CD1c-positive myeloid dendritic cell (primary cell): ENCODE measurements at regions not wholly inside any gene's neighbourhood (a gene's known extent, or its start where the extent isn't known, plus 50 kb on each side); places are given as distances from the start of the nearest gene placed in this dataset.

ENCODE experiments used
- DNase-seq: peaks from one replicate; pipeline ENCODE4 v3.0.0-alpha.2; 2016; ENCODE audit errors: extremely low spot score

DNA sequence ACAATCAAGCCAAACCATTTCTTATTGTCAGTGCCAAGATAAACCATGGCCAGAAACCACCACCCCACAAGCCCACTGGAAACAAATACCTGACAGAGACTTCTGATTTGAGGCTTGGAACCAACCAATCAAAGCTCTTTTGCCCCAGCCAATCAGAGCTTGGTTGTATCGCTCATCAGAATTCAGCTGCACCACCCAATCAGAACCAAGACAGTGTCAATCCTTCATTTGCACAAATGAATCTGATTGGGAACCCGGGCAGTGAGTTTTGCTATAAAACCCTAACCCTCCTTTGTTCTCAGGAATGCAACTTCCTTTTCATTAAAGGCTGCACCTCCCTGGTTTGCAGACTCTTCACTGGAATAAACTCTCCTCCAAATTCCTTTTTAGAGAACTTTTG, 87.4 kb downstream of the ELAPOR2 start:
- DNase-seq, result no peak

DNA sequence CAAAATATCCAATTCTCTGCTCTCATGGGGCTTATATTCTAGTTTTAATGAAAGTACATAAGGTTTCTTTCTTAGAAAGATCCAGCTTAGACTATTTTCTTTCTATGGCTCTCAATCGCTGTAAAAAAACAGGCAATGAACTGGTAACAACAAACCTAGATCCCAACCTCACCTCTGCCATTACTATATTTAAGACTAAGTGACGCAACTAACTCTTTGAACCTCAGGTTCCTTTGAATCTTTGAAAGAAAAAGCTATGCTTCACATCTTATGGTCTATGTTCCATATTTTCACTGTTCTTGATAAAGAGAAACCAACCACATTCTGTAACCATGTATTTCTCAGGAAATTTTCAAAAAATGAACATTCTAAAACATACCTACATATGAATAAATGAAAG, 88.5 kb downstream of the ELAPOR2 start:
- peak; percentile 28 for DNase-seq

DNA sequence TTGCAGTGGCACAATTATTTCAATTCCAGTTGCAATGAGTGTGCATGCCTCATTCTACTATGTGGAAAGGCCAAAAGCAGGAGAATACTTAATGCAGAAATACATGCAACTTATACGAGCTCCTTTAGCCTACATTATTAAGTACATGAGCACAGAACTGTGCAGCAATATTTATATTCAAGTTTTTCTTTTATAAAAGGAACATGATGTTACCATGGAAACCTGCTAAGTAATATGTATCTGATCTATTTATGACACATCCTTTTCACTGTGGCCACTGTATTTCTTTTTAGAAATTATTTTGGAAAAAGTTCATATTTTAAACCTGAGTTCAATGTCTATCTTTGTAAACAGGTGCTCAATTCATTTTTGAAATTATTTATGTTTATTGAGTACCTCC, 88.9 kb downstream of the ELAPOR2 start:
- DNase-seq, result no peak

DNA sequence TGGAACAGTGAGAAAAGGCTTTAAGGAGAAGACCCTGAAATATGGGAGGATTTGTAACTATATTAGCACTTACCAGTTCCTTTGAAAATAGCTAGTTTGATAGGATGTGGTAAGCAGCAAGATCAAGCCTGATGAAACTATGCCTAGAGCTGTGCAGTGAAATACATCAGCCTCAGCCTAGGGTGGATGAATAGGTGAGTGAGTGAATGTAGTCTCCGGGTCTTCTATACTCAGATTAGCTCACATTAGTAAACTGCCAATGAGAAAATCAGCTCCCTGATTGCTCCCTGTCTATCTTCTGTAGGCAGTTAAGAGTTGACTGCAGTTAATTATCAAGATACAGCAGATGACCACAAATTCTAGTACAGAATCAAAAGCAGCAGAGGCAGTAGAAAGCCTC, 89.6 kb downstream of the ELAPOR2 start:
- DNase-seq, result no peak

DNA sequence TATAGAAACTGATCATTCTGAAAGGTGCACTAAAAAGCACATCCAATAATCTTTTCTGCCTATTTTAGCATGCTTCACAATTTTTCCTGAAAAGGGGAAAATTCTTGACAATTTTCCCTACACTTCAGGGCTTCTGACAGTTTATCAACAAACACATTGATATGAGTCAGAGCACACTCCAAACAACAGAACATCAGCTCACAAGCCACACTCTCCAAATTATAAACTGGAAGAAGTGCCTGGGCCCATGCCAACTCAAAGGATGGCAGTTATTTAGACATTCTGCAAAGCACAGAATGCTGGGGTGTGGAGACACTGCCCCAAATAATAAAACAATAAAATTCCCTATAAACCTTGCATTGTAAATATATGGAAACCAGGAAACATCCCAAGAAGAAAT, 90.8 kb downstream of the ELAPOR2 start:
- DNase-seq, result no peak

DNA sequence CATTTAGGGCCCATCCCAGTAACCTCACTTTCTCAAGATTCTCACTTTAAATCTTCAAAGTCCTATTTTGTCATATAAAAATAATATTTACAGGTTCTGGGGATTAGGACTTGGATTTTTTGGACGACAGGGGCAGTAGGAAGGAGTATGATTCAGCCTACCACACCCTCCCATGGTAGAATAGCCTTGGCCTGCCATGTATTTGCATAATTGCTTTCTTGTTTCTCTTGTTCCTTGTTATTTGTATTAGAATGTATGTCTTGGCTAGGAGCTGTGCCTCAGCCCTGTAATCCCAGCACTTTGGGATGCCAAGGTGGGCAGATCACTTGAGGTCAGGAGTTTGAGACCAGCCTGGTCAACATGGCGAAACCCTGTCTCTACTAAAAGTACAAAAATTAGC, 92.5 kb downstream of the ELAPOR2 start:
- no peak for DNase-seq

DNA sequence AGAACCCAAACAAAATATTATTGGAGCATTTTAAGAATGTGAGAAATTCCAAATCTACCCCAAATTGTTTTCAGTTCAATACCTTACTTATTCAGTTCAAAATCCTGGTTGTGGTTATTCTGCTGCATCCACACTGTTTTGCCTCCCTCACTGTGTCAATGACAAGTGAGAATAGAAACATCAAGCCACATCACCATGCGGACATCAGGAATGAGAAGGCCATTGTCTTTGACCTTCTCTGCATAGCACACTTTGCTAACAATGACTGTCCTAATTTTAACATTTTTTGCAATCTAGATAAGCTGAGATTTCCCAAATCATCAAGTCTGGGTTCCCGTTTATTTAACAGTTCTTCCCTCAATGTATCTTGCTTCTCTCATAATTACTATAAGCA, 93.7 kb downstream of the ELAPOR2 start:
- no peak for DNase-seq

DNA sequence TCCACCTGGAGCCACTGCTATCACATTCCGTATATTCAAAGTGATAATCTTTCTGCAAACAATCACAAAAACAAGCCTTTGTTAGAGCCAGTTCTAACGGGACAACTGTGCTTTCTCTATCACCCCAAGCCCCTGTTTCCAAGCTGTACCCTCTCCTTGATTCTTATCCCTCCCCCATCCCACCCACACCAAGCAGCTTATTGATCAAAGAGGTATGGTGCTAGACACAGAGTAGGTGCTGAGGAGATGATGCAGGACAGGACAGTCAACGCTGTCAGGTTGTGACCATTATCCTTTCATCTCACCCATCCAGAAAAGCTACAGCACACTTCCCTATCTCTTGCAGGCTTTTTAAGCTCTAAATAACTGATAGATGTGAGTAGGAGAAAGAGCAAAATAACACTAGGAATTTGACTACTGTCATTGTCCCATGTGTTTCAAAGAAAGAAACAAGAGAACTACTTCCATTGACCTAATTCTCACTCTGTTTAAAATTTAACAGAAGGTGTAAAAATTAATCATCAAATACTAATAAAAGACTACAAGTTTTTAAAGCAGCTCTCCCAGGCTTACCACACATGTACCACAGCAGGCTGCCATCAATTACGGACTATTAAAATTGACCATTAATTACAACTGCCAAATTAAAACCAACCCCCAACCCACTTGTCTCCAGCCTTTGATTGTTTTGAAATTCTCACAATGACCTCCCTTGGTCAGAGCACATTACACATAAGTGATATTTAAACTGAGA, 94.3 kb downstream of the ELAPOR2 start:
- no peak for DNase-seq

DNA sequence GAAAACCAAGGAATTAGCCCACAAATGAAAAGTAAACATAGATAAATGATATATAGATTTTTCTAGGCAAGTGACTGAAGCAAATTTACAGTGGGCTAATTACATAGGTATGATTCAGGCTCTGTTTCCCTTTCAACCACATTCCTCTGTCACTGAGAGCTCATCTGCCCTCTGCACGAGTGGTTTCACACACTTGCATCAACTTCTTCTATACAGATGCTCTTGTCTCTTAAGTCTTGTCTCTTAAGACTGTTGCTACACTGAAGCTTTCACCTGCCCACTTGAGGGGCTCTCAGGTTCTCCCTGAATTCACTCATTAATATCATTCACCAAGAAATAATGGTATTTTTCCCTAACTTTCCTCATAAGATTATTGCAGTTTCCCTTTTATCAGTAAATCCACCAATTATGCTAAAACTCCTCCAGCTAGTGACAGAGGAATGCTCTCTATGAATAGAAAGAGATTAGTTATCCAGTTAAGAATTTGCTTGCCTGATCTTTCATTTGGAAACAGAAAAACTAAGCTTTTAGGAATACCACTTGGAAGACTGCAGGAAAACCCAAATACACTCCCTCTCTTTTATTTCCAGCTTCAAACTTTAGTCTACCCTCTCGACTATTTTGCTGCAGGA, 95.7 kb downstream of the ELAPOR2 start:
- no peak for DNase-seq

DNA sequence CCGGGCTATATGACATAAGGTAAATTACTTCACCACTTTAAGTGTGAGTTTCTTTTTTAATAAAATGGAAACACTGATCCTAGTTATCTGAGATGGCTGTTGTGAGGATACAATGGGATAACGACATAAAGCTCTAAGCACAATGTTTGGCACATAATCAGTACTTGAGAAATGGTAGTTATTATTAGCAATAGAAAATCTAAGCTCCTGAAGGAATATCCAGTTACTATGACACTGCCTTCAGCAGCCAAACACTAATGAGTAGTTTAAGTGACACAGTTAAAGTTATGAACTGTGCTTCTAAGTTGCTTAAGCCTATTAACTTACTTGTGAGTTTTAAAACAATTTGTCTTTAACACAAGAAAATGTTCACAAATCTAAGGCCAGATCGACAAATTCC, 96.8 kb downstream of the ELAPOR2 start:
- no peak for DNase-seq

DNA sequence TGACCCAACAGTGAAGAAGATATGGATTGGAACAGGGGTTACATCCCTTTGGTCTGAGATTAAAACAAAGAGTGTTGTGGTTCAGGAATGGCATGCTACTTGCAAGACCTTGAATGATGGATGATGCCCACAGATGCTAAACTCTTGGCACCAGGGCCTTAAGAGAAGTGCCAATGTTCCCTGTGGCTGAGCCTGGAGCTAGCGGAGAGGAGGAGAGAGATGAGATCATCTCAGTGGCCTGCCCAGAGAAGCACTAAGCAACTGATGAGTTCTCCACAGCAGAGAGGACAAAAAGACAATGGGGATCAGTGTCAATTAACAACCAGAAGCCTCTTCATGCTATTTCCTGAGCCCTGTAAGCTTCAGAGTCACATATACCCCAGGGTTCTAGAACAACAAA, 97.8 kb downstream of the ELAPOR2 start:
- no peak for DNase-seq

DNA sequence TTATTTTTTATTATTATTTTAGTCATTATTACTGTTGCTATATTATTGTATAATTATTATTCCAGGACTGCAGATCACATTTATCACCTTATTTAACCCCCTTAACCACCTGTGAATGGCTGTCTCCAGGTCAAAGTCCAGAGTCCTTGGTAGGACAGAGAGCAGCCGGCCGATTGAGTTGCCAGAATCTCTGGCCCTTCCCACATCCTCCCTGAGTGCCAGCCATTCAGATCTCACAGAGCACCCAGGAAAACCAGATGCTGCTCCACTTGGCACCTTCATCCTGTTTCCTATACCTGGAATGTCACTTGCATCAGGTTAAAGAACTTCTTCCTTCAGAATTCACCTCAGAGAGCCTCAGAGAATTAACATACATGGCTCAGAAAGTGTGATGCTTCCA, 101.1 kb downstream of the ELAPOR2 start:
- no peak for DNase-seq

DNA sequence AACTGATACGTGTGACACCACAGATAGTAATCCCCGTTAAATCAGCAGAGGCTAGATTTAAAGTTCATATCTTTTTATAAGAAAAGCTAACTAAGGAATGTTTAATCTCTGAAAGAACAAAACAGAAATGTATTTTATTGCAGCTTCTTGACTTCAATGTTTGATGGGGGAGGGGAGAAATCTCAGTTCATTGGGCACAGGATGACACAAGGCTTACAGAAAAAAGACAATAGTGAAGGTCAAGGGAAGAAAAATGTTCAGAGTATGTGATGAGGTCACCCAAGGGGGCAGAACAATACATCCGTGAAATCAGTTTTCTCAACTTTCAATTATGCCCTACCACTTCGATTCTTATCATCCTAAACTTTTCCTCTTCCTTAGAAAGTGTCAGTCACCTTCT, 102.9 kb downstream of the ELAPOR2 start:
- no peak for DNase-seq

DNA sequence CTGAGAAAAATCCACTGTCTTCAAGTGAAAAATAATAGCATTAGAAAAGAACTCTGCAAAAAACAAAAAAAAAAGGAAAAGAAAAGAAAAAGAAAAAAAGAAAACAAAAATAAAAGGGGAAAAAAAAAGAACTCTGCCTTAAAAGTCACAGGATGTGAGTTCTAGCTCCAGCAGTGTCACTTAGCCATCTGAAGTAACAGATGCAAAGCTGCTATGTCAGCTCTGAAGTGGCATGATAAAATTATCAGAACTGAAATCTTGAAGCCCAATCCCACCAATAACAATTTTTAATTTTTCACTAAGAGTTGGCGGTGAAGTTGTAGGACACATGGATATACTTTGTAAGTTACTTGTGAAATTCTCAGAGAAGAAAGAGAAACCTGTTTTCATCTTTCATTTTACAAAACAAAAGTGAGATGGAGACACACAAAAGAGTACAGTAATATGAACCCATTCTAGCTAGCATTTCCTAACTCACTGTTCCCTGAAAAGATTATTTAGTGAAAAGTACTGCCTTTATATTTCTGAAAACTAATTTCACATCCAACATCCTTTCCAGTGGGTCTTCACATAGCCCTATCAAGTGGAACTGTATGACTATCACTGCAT, 103.5 kb downstream of the ELAPOR2 start:
- DNase-seq, result no peak

DNA sequence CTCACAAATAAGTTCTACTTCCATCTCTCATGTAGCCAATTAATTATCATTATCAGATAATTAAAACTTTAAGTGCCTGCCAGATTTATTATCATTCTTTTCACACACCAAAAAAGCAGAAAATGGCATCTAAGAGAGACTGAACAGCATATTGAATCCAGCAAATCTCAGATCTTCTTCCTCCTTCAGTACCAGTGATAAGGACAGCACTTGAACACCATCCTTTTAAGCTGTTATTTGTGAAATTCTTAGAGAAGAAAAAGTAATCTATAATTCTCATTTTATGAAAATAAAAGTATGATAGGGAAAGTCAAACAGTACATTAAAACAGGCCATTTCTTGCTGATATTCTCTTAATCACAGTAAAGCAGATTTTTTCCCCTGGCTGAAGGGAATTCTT, 104.5 kb downstream of the ELAPOR2 start:
- DNase-seq, result no peak

DNA sequence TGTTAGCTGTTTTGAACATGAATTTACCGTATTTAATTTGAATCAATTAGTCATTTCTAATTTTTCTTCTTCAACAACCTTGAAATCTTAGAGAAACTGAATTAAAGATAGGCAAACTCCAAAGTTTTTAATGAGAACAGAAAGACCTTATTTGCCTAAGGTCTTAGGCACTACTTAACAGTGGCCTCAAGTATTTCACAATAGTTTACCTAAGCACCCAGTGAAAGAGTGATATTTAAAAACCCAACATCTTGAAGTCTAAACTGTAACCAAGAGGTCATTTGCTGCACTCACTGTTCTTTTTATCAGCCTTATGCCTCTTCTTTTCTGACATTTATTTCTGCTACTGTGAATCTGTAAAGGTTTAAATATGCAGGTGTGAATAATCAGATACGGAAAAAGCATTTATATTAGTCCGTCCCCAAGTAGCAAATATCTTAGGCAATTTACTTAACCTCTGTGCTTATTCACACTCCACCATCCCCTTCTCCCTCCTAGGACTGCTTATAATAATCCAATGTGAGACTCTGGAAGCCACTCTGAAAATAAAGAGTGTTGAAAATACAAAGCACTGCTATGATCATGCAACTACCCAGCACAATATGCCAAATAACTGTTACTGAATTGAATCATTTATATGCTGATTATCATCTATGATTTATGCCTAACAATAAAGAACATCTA, 105.7 kb downstream of the ELAPOR2 start:
- no peak for DNase-seq

DNA sequence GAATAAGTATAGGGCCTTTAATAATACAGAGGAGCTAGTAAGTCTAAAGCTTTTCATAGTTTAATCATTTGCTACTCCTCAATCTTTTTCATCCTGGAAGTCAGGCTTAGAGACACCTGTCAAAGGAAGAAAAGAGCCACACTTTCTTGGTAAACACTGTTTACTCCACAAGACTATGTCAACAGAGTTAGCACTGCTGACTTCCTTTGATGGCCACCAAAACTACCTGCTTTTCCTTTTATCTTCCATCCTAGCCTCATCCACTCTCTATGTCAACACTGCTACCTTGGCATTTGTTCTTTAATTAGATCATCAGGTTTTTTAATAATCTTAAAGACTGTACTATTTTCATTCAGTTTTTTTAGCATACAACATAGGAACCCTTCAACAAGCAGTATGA, 106.2 kb downstream of the ELAPOR2 start:
- DNase-seq, result no peak

DNA sequence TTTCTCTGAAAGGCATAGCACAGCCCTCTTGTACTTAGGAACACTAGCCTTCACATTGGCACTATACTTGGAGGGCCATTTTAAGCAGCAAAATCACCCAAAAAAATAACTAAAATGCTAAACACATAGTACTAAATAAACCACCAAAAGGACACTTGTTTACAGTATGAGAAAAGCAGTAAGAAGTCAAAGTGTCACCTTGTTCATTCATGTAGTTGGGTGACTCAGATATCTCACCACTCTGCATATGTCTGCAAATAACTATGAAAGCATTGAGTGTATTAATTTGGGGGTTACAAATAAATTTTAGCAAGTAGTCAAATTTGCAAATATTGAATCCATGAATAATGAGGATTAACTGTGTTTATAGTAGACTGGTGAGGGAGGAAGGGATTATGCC, 107.6 kb downstream of the ELAPOR2 start:
- DNase-seq, result no peak

DNA sequence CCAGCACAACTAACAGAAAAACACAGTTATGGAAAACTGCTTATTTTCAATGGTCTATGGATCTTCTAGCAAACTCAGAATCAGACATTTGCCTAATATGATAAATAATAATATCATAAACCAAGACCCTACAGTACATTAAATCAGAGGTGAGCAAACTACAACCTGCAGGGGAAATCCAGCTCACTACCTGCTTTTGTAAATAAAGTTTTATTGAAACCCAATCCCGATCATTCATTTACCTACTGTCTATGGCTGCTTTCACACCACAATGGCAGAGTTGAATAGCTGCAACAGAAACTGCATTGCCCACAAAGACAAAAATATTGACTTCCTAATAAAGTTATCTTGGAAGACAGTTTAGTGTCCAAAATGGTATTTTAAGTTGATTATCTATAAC, 108.5 kb downstream of the ELAPOR2 start:
- DNase-seq, result no peak

DNA sequence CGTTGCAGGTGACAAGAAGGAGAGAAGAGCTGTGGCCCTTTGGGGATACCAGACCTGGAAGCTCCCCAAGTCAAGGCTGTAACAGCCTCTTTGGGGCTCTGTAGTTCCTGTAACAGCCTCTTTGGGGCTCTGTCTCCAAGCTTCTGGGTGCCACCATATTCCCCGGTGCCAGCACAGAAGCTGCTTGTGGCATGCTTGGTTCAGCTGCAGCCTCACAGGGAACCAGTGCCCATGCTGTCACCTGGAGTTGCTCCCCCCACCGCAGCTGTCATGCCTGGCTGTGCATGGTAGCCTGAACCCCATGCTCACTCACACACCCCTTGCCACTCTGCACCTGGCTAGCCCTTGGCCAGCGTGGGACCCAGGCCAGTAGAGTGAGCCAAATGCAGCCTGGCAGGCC, 109.1 kb downstream of the ELAPOR2 start:
- DNase-seq, result no peak

DNA sequence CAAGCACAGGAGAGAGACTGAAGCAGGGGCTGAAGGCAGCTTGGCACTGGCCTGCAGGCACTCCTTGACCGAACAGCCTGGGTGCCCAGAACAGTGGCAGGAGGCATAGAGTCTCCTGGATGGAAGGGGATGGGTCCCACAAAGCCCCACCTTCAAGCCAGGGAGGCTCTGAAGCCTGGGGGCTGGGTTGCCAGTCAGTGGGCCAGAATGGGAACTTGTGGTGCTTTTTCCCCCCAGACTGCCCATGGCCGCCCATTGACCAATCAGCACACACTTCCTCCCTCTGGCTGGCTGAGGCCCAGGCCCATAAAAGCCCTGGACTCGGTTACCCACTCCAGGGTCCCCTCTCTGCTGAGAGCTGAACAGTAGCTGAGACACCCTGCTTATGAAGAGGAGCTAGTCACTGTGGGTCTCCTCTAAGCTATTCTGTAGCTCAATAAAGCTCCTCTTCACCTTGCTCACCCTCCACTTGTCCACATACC, 109.6 kb downstream of the ELAPOR2 start:
- no peak for DNase-seq

DNA sequence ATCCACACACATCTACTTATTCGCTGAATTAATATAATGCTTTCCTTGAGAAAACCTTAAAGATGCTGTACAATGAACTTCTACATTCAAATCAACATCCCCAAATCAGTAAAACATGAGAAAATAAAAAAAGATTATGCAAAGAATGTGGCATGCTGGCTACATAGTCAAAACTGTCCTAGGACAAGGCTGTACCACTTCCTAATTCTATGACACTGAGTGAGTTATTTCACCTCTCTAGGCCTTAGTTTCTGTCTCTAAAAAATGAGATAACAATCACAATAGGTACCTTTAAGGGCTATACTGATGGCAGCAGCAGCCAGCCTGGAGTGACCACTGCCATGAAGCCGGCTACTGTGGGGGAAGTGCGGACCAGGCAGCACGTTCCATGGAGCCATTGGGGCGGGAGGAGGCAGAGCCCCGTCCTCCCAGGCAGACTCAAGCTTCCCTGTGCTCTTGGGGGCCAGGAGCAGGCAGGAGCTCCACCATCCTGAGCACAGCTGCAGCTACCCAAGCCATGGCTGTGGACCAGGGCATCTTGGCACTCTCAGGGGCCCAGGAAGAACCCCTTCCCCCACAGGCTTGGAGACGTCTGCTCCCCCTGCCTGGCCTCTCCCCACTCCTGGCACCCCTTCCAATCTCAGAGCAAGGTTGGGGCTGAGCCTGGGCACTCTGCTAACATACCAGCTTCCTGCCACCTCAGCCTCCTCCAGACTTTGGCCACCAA, 110.2 kb downstream of the ELAPOR2 start:
- no peak for DNase-seq
